ENCODE measurements at regions not wholly inside any gene's neighbourhood (a gene's known extent, or its start where the extent isn't known, plus 50 kb on each side); places are given as distances from the start of the nearest gene placed in this dataset.
"Not testable (repeated sequence)": the region's sequence is repeated elsewhere in the genome, so short reads cannot be mapped to it uniquely, and the experiment has no call there.

GRCh38 chr10:105577865-105578607 lies 936.9 kb downstream of the SORCS3 start:
- no peak overlapping the region for H3K27ac ChIP-seq (ENCODE audit: control insufficient read depth, insufficient read depth, low read length)
- TF ChIP-seq, protein P1, sequence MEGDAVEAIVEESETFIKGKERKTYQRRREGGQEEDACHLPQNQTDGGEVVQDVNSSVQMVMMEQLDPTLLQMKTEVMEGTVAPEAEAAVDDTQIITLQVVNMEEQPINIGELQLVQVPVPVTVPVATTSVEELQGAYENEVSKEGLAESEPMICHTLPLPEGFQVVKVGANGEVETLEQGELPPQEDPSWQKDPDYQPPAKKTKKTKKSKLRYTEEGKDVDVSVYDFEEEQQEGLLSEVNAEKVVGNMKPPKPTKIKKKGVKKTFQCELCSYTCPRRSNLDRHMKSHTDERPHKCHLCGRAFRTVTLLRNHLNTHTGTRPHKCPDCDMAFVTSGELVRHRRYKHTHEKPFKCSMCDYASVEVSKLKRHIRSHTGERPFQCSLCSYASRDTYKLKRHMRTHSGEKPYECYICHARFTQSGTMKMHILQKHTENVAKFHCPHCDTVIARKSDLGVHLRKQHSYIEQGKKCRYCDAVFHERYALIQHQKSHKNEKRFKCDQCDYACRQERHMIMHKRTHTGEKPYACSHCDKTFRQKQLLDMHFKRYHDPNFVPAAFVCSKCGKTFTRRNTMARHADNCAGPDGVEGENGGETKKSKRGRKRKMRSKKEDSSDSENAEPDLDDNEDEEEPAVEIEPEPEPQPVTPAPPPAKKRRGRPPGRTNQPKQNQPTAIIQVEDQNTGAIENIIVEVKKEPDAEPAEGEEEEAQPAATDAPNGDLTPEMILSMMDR (optimal IDR thresholded peaks at IDR 0.05 in 1 of 3, IDR thresholded peaks at IDR 0.05 in 1 of 3, conservative IDR thresholded peaks at IDR 0.05 in 1 of 3; ENCODE audit: extremely low read depth in 1 of 3, insufficient read depth in 2 of 3, low read length in 3 of 3): no peak
- no peak for TF ChIP-seq EZH2 (IDR thresholded peaks at IDR 0.05; ENCODE audit: low read length)
- H3K9ac ChIP-seq (ENCODE audit: control insufficient read depth, extremely low read depth, insufficient read depth, low read length): no peak overlapping the region
- H3K9me1 ChIP-seq (ENCODE audit: control insufficient read depth, extremely low read depth, insufficient read depth, low read length): no peaks in the 10 kb centered on the region
- no peak for FAIRE-seq
- no peak overlapping the region for H3K4me3 ChIP-seq (ENCODE audit: control insufficient read depth in 2 of 3, extremely low read depth in 1 of 3, insufficient read depth in 2 of 3, low read depth in 1 of 3, low read length in 3 of 3)
- H3K27me3 ChIP-seq (ENCODE audit: control insufficient read depth, extremely low read depth, insufficient read depth, low read length): no peaks in the 10 kb centered on the region
- peaks cover 2% of the 10 kb centered on the region for H3K9me3 ChIP-seq (ENCODE audit: control insufficient read depth, low read depth, low read length)
- no peak overlapping the region for H2AFZ ChIP-seq (ENCODE audit: control insufficient read depth, low read length)
- H3K4me1 ChIP-seq (ENCODE audit: control insufficient read depth, extremely low read depth, insufficient read depth, low read length): no peaks in the 10 kb centered on the region
- H3K4me2 ChIP-seq (ENCODE audit: control insufficient read depth, extremely low read depth, insufficient read depth, low read depth, low read length): no peak overlapping the region
- no peaks in the 10 kb centered on the region for H4K20me1 ChIP-seq (ENCODE audit: control insufficient read depth, extremely low read depth, insufficient read depth, low read length)
- no peak for DNase-seq (ENCODE audit: low read depth, low spot score)
- no peaks in the 10 kb centered on the region for H3K79me2 ChIP-seq (ENCODE audit: control insufficient read depth, insufficient read depth, low read length)
- dilution Hi-C loops (cut with MboI; ENCODE audit: extremely low pct_ligation_motif_present, low sequenced_read_pairs): no loop called here
- H3K36me3 ChIP-seq (ENCODE audit: control insufficient read depth in 2 of 2, extremely low read depth in 1 of 2, insufficient read depth in 2 of 2, low read length in 2 of 2): no peaks in the 10 kb centered on the region

DNA sequence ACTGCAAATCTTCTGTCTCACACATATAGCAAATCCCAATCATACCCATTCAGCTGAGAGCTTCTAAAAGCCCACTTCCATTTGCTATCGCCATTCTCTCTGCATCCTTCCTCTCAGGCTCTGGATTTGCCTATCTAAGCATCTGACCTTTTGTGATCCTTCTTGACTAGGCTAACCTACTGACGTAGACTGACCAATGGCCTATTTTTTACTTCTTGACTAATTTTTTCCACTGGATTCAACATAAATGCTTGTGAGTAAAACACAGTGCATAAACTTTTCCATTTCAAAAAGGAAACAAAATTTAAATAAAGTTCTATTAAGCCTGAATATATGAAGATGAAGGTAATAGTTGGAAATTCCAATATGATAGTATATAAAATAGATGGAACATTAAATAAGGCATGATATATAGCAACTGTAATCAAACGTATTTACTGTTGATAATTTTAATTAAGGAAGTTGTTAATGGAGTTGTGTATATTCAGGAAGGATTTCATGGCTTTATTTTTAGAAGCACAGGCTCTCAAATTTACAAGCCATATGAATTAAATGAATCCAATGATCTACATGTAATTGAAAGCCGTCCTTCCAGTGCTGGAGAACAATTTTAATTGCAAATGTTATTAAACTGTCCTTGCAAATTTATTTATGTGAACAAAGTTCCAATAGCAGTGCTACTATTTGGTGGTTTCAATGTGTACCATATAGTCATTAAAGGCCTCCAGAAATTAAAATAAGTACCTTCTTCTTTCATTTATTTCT lies 918.4 kb downstream of the SORCS3 start:
- no peak for FAIRE-seq

DNA sequence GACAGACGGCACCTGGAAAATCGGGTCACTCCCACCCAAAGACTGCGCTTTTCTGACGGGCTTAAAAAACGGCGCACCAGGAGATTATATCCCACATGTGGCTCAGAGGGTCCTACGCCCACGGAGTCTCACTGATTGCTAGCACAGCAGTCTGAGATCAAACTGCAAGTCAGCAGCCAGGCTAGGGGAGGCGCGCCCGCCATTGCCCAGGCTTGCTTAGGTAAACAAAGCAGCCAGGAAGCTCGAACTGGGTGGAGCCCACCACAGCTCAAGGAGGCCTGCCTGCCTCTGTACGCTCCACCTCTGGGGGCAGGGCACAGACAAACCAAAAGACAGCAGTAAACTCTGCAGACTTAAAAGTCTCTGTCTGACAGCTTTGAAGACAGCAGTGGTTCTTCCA lies 909.4 kb downstream of the SORCS3 start:
- H3K9ac ChIP-seq (ENCODE audit: control insufficient read depth, extremely low read depth, insufficient read depth, low read length); dilution Hi-C loops (cut with MboI; ENCODE audit: extremely low pct_ligation_motif_present, low sequenced_read_pairs); H3K9me3 ChIP-seq (ENCODE audit: control insufficient read depth, low read depth, low read length); H3K4me2 ChIP-seq (ENCODE audit: control insufficient read depth, extremely low read depth, insufficient read depth, low read depth, low read length); H2AFZ ChIP-seq (ENCODE audit: control insufficient read depth, low read length); H3K9me1 ChIP-seq (ENCODE audit: control insufficient read depth, extremely low read depth, insufficient read depth, low read length); H3K36me3 ChIP-seq (ENCODE audit: control insufficient read depth in 2 of 2, extremely low read depth in 1 of 2, insufficient read depth in 2 of 2, low read length in 2 of 2); H3K27ac ChIP-seq (ENCODE audit: control insufficient read depth, insufficient read depth, low read length); H3K4me1 ChIP-seq (ENCODE audit: control insufficient read depth, extremely low read depth, insufficient read depth, low read length); H3K4me3 ChIP-seq (ENCODE audit: control insufficient read depth in 2 of 3, extremely low read depth in 1 of 3, insufficient read depth in 2 of 3, low read depth in 1 of 3, low read length in 3 of 3); DNase-seq (ENCODE audit: low read depth, low spot score); H3K79me2 ChIP-seq (ENCODE audit: control insufficient read depth, insufficient read depth, low read length); FAIRE-seq; H4K20me1 ChIP-seq (ENCODE audit: control insufficient read depth, extremely low read depth, insufficient read depth, low read length); H3K27me3 ChIP-seq (ENCODE audit: control insufficient read depth, extremely low read depth, insufficient read depth, low read length): not testable (repeated sequence)

More for the DNA sequence above, 918.4 kb downstream of the SORCS3 start:
- no peak overlapping the region for H3K27ac ChIP-seq (ENCODE audit: control insufficient read depth, insufficient read depth, low read length)
- H4K20me1 ChIP-seq (ENCODE audit: control insufficient read depth, extremely low read depth, insufficient read depth, low read length): no peaks in the 10 kb centered on the region
- H3K79me2 ChIP-seq (ENCODE audit: control insufficient read depth, insufficient read depth, low read length): no peaks in the 10 kb centered on the region
- no peaks in the 10 kb centered on the region for H3K9me1 ChIP-seq (ENCODE audit: control insufficient read depth, extremely low read depth, insufficient read depth, low read length)
- DNase-seq (ENCODE audit: low read depth, low spot score): no peak
- no peak overlapping the region for H2AFZ ChIP-seq (ENCODE audit: control insufficient read depth, low read length)
- no peak overlapping the region for H3K9ac ChIP-seq (ENCODE audit: control insufficient read depth, extremely low read depth, insufficient read depth, low read length)
- H3K4me1 ChIP-seq (ENCODE audit: control insufficient read depth, extremely low read depth, insufficient read depth, low read length): no peaks in the 10 kb centered on the region
- H3K4me3 ChIP-seq (ENCODE audit: control insufficient read depth in 2 of 3, extremely low read depth in 1 of 3, insufficient read depth in 2 of 3, low read depth in 1 of 3, low read length in 3 of 3): no peak overlapping the region
- no peaks in the 10 kb centered on the region for H3K9me3 ChIP-seq (ENCODE audit: control insufficient read depth, low read depth, low read length)
- dilution Hi-C loops (cut with MboI; ENCODE audit: extremely low pct_ligation_motif_present, low sequenced_read_pairs): no loop called here
- no peak overlapping the region for H3K4me2 ChIP-seq (ENCODE audit: control insufficient read depth, extremely low read depth, insufficient read depth, low read depth, low read length)
- TF ChIP-seq EZH2 (IDR thresholded peaks at IDR 0.05; ENCODE audit: low read length): no peak
- TF ChIP-seq, protein P1 (optimal IDR thresholded peaks at IDR 0.05 in 1 of 3, IDR thresholded peaks at IDR 0.05 in 1 of 3, conservative IDR thresholded peaks at IDR 0.05 in 1 of 3; ENCODE audit: extremely low read depth in 1 of 3, insufficient read depth in 2 of 3, low read length in 3 of 3): no peak
- no peaks in the 10 kb centered on the region for H3K36me3 ChIP-seq (ENCODE audit: control insufficient read depth in 2 of 2, extremely low read depth in 1 of 2, insufficient read depth in 2 of 2, low read length in 2 of 2)
- H3K27me3 ChIP-seq (ENCODE audit: control insufficient read depth, extremely low read depth, insufficient read depth, low read length): no peaks in the 10 kb centered on the region

Measured in keratinocyte (primary cell).